ENCODE measurements at regions not wholly inside any gene's neighbourhood (a gene's known extent, or its start where the extent isn't known, plus 50 kb on each side); places are given as distances from the start of the nearest gene placed in this dataset.

- Mint-ChIP-seq H3K9me3 (peaks cover 0 to 5% (median 2%) of the 10 kb centered on the region in 7 donors), H3K27me3 (no peaks in the 10 kb centered on the region), H3K27ac (no peak overlapping the region), H3K36me3 (no peaks in the 10 kb centered on the region), H3K4me1 (no peaks in the 10 kb centered on the region), H3K4me3 (no peak overlapping the region)
- Histone ChIP-seq H3K4me3 (ENCODE audit: low read depth, low read length) (no peak overlapping the region), H3K36me3 (ENCODE audit: control insufficient read depth, insufficient read depth, low read length) (no peaks in the 10 kb centered on the region), H3K4me1 (ENCODE audit: control insufficient read depth, insufficient read depth, low read length, poor library complexity, severe bottlenecking) (no peaks in the 10 kb centered on the region), H3K27ac (ENCODE audit: insufficient read depth, low read length, poor library complexity, severe bottlenecking) (no peak overlapping the region), H3K9me3 (ENCODE audit: control insufficient read depth in 2 of 2, low read length in 2 of 2) (no peaks in the 10 kb centered on the region), H3K27me3 (ENCODE audit: control insufficient read depth, insufficient read depth, low read length) (no peaks in the 10 kb centered on the region)
- no peak for DNase-seq
- no peak for ATAC-seq (ENCODE audit: low read depth in 2 of 2)
These were observed 687.4 kb downstream of the EDEM1 start for GRCh38 chr3:5874931-5875341.

DNA sequence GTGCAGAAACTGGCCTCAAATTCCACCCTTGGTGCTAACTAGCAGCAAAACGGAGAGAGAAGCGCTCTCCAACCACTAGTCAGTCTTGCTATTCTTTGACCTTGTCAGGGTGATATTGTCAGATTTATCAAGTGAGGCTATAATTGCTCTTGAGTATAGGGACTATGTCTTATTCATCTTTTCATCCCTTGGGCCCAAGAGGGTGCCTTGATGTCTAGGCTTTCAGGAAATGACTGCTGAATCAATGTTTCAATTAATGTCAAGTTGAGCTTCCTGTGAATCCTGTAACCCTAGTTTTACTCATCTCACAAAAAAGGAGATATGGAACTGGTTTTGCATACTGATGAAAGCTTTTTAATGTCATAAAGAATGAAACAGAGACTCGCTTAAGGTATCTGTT lies 701.3 kb downstream of the EDEM1 start:
- ATAC-seq (ENCODE audit: low read depth in 2 of 2) (no peak), DNase-seq (no peak)
- Histone ChIP-seq H3K4me1 (ENCODE audit: control insufficient read depth, insufficient read depth, low read length, poor library complexity, severe bottlenecking) (no peaks in the 10 kb centered on the region), H3K27ac (ENCODE audit: insufficient read depth, low read length, poor library complexity, severe bottlenecking) (no peak overlapping the region), H3K27me3 (ENCODE audit: control insufficient read depth, insufficient read depth, low read length) (no peaks in the 10 kb centered on the region), H3K9me3 (ENCODE audit: control insufficient read depth in 2 of 2, low read length in 2 of 2) (no peaks in the 10 kb centered on the region), H3K4me3 (ENCODE audit: low read depth, low read length) (no peak overlapping the region), H3K36me3 (ENCODE audit: control insufficient read depth, insufficient read depth, low read length) (no peaks in the 10 kb centered on the region)
- H3K9me3 Mint-ChIP-seq: peaks cover 0 to 8% (median 3%) of the 10 kb centered on the region in 7 donors
- no peak overlapping the region for H3K27ac Mint-ChIP-seq
- no peak overlapping the region for H3K4me3 Mint-ChIP-seq
- H3K4me1 Mint-ChIP-seq: no peaks in the 10 kb centered on the region
- no peaks in the 10 kb centered on the region for H3K36me3 Mint-ChIP-seq
- no peaks in the 10 kb centered on the region for H3K27me3 Mint-ChIP-seq

GRCh38 chr3:5889374-5889773 lies 701.9 kb downstream of the EDEM1 start:
- Histone ChIP-seq H3K9me3 (ENCODE audit: control insufficient read depth in 2 of 2, low read length in 2 of 2) (no peaks in the 10 kb centered on the region), H3K36me3 (ENCODE audit: control insufficient read depth, insufficient read depth, low read length) (no peaks in the 10 kb centered on the region), H3K27me3 (ENCODE audit: control insufficient read depth, insufficient read depth, low read length) (no peaks in the 10 kb centered on the region), H3K4me1 (ENCODE audit: control insufficient read depth, insufficient read depth, low read length, poor library complexity, severe bottlenecking) (no peaks in the 10 kb centered on the region), H3K27ac (ENCODE audit: insufficient read depth, low read length, poor library complexity, severe bottlenecking) (no peak overlapping the region), H3K4me3 (ENCODE audit: low read depth, low read length) (no peak overlapping the region)
- Mint-ChIP-seq H3K27ac (no peak overlapping the region), H3K4me3 (no peak overlapping the region), H3K4me1 (no peaks in the 10 kb centered on the region), H3K27me3 (no peaks in the 10 kb centered on the region), H3K9me3 (peaks cover 0 to 8% (median 3%) of the 10 kb centered on the region in 7 donors), H3K36me3 (no peaks in the 10 kb centered on the region)
- ATAC-seq (ENCODE audit: low read depth in 2 of 2) (no peak), DNase-seq (no peak)

DNA sequence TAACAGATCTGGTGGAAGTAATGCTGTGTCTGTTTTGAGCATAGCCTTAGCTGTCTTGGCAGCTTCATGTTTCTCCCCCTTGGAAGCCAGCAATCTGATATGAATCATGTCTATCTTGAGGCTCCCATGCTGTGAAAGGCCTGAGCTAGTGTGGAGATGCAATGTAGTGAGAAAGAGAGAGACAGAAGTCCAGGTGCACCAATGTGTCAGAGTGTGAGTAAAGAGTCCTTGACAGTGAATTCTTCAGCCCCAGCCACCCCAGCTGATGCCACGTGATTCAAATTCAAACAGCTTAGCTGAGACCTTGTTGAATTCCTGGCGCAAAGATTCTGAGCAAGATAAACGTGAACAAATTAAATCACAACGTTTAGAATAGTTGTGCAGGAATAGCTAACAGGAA lies 704.2 kb downstream of the EDEM1 start:
- H3K4me1 Mint-ChIP-seq: no peaks in the 10 kb centered on the region
- Histone ChIP-seq H3K4me3 (ENCODE audit: low read depth, low read length) (no peak overlapping the region), H3K4me1 (ENCODE audit: control insufficient read depth, insufficient read depth, low read length, poor library complexity, severe bottlenecking) (no peaks in the 10 kb centered on the region), H3K36me3 (ENCODE audit: control insufficient read depth, insufficient read depth, low read length) (no peaks in the 10 kb centered on the region), H3K27me3 (ENCODE audit: control insufficient read depth, insufficient read depth, low read length) (no peaks in the 10 kb centered on the region), H3K9me3 (ENCODE audit: control insufficient read depth in 2 of 2, low read length in 2 of 2) (no peaks in the 10 kb centered on the region), H3K27ac (ENCODE audit: insufficient read depth, low read length, poor library complexity, severe bottlenecking) (no peak overlapping the region)
- ATAC-seq (ENCODE audit: low read depth in 2 of 2) (no peak), DNase-seq (no peak)
- H3K36me3 Mint-ChIP-seq: no peaks in the 10 kb centered on the region
- no peak overlapping the region for H3K27ac Mint-ChIP-seq
- H3K4me3 Mint-ChIP-seq: no peak overlapping the region
- no peaks in the 10 kb centered on the region for H3K27me3 Mint-ChIP-seq
- H3K9me3 Mint-ChIP-seq: peaks cover 0 to 8% (median 3%) of the 10 kb centered on the region in 7 donors

DNA sequence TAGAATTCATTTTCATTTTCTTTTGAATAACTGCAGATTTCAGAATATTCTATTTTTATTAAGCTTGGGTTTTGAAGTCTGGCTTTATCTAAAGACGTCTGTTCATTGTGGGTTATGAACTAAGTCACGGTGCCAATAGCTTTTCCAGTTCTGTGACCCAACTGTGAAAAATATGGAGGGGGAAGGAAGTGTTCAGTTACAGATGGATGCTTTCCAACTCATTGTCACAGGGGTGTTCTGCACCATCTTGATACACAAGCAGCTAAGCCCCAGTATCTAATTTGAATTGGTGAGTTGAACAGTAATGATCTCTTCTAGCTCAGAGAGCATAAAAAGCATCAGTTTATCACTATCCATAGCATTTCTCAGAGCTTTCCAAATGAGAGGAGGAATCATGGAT lies 710.6 kb downstream of the EDEM1 start:
- Mint-ChIP-seq H3K36me3 (no peaks in the 10 kb centered on the region), H3K9me3 (peaks cover 0 to 11% (median 3%) of the 10 kb centered on the region in 7 donors), H3K4me3 (no peak overlapping the region), H3K4me1 (no peaks in the 10 kb centered on the region), H3K27ac (no peak overlapping the region), H3K27me3 (no peaks in the 10 kb centered on the region)
- no peaks in the 10 kb centered on the region for H3K4me1 ChIP-seq (ENCODE audit: control insufficient read depth, insufficient read depth, low read length, poor library complexity, severe bottlenecking)
- H3K27me3 ChIP-seq (ENCODE audit: control insufficient read depth, insufficient read depth, low read length): no peaks in the 10 kb centered on the region
- no peaks in the 10 kb centered on the region for H3K9me3 ChIP-seq (ENCODE audit: control insufficient read depth in 2 of 2, low read length in 2 of 2)
- ATAC-seq (ENCODE audit: low read depth in 2 of 2): no peak
- H3K36me3 ChIP-seq (ENCODE audit: control insufficient read depth, insufficient read depth, low read length): no peaks in the 10 kb centered on the region
- no peak overlapping the region for H3K4me3 ChIP-seq (ENCODE audit: low read depth, low read length)
- no peak overlapping the region for H3K27ac ChIP-seq (ENCODE audit: insufficient read depth, low read length, poor library complexity, severe bottlenecking)
- no peak for DNase-seq

GRCh38 chr3:5899014-5899761 lies 711.7 kb downstream of the EDEM1 start:
- H3K9me3 Mint-ChIP-seq: peaks cover 0 to 16% (median 2%) of the 10 kb centered on the region in 7 donors
- Histone ChIP-seq H3K4me1 (ENCODE audit: control insufficient read depth, insufficient read depth, low read length, poor library complexity, severe bottlenecking) (no peaks in the 10 kb centered on the region), H3K27ac (ENCODE audit: insufficient read depth, low read length, poor library complexity, severe bottlenecking) (no peak overlapping the region), H3K27me3 (ENCODE audit: control insufficient read depth, insufficient read depth, low read length) (no peaks in the 10 kb centered on the region), H3K4me3 (ENCODE audit: low read depth, low read length) (no peak overlapping the region), H3K9me3 (ENCODE audit: control insufficient read depth in 2 of 2, low read length in 2 of 2) (no peaks in the 10 kb centered on the region), H3K36me3 (ENCODE audit: control insufficient read depth, insufficient read depth, low read length) (no peaks in the 10 kb centered on the region)
- no peaks in the 10 kb centered on the region for H3K27me3 Mint-ChIP-seq
- no peaks in the 10 kb centered on the region for H3K36me3 Mint-ChIP-seq
- no peaks in the 10 kb centered on the region for H3K4me1 Mint-ChIP-seq
- H3K27ac Mint-ChIP-seq: no peak overlapping the region
- no peak for ATAC-seq (ENCODE audit: low read depth in 2 of 2)
- no peak overlapping the region for H3K4me3 Mint-ChIP-seq
- DNase-seq: no peak

DNA sequence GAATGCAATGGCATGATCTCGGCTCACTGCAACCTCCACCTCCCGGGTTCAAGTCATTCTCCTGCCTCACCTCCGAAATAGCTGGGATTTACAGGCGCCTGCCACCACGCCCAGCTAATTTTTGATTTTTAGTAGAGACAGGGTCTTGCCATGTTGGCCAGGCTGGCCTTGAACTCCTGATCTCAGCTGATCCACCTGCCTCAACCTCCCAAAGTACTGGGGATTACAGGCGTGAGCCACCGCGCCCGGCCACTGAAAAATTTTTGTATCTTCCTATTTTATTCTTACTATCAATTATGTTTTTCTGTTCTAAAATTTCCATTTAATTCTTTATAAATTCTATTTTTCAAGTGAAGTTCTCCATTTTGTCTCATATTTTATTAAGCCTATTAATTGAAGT lies 730.4 kb downstream of the EDEM1 start:
- ATAC-seq (ENCODE audit: low read depth in 2 of 2): no peak
- no peak overlapping the region for H3K27ac ChIP-seq (ENCODE audit: insufficient read depth, low read length, poor library complexity, severe bottlenecking)
- Mint-ChIP-seq H3K4me3 (no peak overlapping the region), H3K27ac (no peak overlapping the region), H3K27me3 (no peaks in the 10 kb centered on the region), H3K9me3 (peaks cover 0 to 14% (median 3%) of the 10 kb centered on the region in 7 donors), H3K36me3 (no peaks in the 10 kb centered on the region), H3K4me1 (no peaks in the 10 kb centered on the region)
- no peaks in the 10 kb centered on the region for H3K27me3 ChIP-seq (ENCODE audit: control insufficient read depth, insufficient read depth, low read length)
- H3K4me1 ChIP-seq (ENCODE audit: control insufficient read depth, insufficient read depth, low read length, poor library complexity, severe bottlenecking): no peaks in the 10 kb centered on the region
- DNase-seq: no peak
- no peak overlapping the region for H3K4me3 ChIP-seq (ENCODE audit: low read depth, low read length)
- H3K9me3 ChIP-seq (ENCODE audit: control insufficient read depth in 2 of 2, low read length in 2 of 2): peaks cover 0 to 3% of the 10 kb centered on the region in 2 experiments
- H3K36me3 ChIP-seq (ENCODE audit: control insufficient read depth, insufficient read depth, low read length): no peaks in the 10 kb centered on the region

DNA sequence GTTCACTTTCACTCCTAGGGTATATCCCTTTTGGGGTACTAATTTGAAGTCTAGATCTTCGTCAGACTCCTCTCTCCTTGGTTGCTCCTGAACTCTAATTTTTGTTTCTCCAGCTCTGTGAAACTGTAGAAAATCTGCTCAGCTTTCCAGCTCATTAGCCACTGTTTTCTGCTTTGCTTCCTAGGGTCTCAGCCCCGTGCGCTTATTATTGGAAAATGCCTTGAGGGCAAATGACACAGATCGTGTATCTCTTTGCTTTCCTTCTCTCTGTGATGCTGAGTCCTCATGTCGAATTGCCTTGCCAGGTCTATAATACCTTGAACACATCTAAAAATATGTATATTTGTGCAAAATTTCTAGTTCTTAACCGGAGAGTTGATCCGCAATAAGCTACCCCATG lies 731.1 kb downstream of the EDEM1 start:
- H3K9me3 Mint-ChIP-seq: peaks cover 0 to 14% (median 3%) of the 10 kb centered on the region in 7 donors
- Histone ChIP-seq H3K9me3 (ENCODE audit: control insufficient read depth in 2 of 2, low read length in 2 of 2) (peaks cover 0 to 3% of the 10 kb centered on the region in 2 experiments), H3K36me3 (ENCODE audit: control insufficient read depth, insufficient read depth, low read length) (no peaks in the 10 kb centered on the region), H3K4me3 (ENCODE audit: low read depth, low read length) (no peak overlapping the region), H3K27me3 (ENCODE audit: control insufficient read depth, insufficient read depth, low read length) (no peaks in the 10 kb centered on the region), H3K4me1 (ENCODE audit: control insufficient read depth, insufficient read depth, low read length, poor library complexity, severe bottlenecking) (no peaks in the 10 kb centered on the region), H3K27ac (ENCODE audit: insufficient read depth, low read length, poor library complexity, severe bottlenecking) (no peak overlapping the region)
- no peak overlapping the region for H3K27ac Mint-ChIP-seq
- no peaks in the 10 kb centered on the region for H3K36me3 Mint-ChIP-seq
- DNase-seq (no peak), ATAC-seq (ENCODE audit: low read depth in 2 of 2) (no peak)
- no peaks in the 10 kb centered on the region for H3K27me3 Mint-ChIP-seq
- H3K4me3 Mint-ChIP-seq: no peak overlapping the region
- H3K4me1 Mint-ChIP-seq: no peaks in the 10 kb centered on the region

Data from CD4-positive, CD25-positive, alpha-beta regulatory T cell (primary cell).